SK-N-MC (cell line): ENCODE measurements at regions not wholly inside any gene's neighbourhood (a gene's known extent, or its start where the extent isn't known, plus 50 kb on each side); places are given as distances from the start of the nearest gene placed in this dataset.
"Not testable (repeated sequence)": the region's sequence is repeated elsewhere in the genome, so short reads cannot be mapped to it uniquely, and the experiment has no call there.

Experiments
- DNase-seq: peaks from one replicate; pipeline ENCODE4 v3.0.0-alpha.2; 2011; ENCODE audit warnings: low read depth, low spot score
- H3K27ac ChIP-seq: fragments of 200-600 bp; sonication (generic); 2 replicates; pipeline ENCODE4 v1.5.1; 2016; ENCODE audit warnings: mixed run types
- H3K36me3 ChIP-seq: fragments of 200-600 bp; sonication (generic); 2 replicates; pipeline ENCODE4 v1.6.1; 2017; ENCODE audit warnings: antibody characterized with exemption, low read length, mixed read lengths; ENCODE audit not compliant: insufficient read depth
- H3K4me3 ChIP-seq: fragments of 200-600 bp; sonication (generic); 2 replicates; pipeline ENCODE4 v1.5.1; 2016
- H3K9ac ChIP-seq: fragments of 200-600 bp; sonication (generic); 2 replicates; pipeline ENCODE4 v1.8.0; 2017; ENCODE audit warnings: mixed run types, mixed read lengths; ENCODE audit not compliant: insufficient read length
- H3K9me3 ChIP-seq: fragments of 200-600 bp; sonication (generic); 2 replicates; pipeline ENCODE4 v1.6.1; 2017; ENCODE audit warnings: low read depth, mild to moderate bottlenecking, antibody characterized with exemption, low read length, moderate library complexity, mixed read lengths
- EZH2 ChIP-seq: fragments of 200-600 bp; sonication (generic); IDR thresholded peaks from one replicate; pipeline ENCODE4 v1.6.1; 2017; ENCODE audit warnings: antibody characterized with exemption
- FOXP2 ChIP-seq: optimal IDR thresholded peaks from 2 replicates; pipeline ENCODE3; 2011; ENCODE audit warnings: mild to moderate bottlenecking, moderate library complexity; ENCODE audit not compliant: insufficient read depth; ENCODE audit errors: extremely low read length, control extremely low read depth
- POLR2AphosphoS5 ChIP-seq: IDR thresholded peaks from 2 replicates; pipeline ENCODE4 v1.6.1; 2012; ENCODE audit warnings: mild to moderate bottlenecking, low read depth, low read length, borderline replicate concordance

GRCh38 chr1:29757866-29758780, 521.8 kb downstream of the PTPRU start:
- DNase-seq: no peak
- Histone ChIP-seq H3K27ac (no peak overlapping the region), H3K9ac (no peak overlapping the region), H3K36me3 (no peaks in the 10 kb centered on the region), H3K9me3 (no peaks in the 10 kb centered on the region), H3K4me3 (no peak overlapping the region)
- TF ChIP-seq EZH2: no peak
- TF ChIP-seq POLR2AphosphoS5: no peak
- no peak for TF ChIP-seq FOXP2

DNA sequence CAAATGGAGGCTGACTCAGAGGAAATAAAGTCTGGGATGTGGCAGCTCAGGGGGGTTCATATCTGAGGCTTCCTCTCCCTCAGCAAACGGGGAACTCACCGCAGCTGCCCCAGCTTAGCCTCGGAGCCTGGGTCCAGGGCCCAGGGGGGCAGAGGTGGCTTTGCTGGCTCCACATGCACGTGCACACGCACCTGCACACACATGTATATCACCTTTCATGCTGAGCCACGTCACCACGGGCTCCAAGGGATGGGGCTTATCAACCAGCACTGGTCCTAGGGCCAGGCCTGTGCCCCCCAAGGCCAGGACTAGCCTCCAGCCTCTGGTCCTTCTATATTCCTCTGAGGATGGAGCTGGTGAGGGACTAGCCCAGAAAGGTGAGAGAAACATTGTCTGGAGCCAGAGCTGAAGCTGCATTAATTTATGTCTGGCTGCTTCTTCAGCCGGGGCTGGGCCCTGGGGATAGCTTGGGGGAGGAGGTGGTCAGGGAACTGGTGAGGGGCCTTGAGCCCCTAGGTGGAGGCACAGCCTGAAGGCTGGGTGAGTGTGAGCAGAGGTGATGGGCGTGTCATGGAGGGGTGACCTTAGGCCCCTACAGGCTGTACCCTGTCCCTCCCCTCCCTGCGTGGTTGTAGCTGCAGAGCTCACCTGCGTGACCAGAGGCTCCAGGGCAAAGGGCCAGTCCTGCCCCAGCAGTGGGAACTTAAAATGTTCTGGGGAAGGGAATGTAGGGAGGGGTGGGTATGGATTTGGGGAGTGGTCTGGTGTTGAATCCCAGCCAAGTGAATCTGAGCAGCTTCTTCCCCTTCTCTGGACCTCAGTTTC, 520.8 kb downstream of the PTPRU start:
- no peak overlapping the region for H3K27ac ChIP-seq
- no peak overlapping the region for H3K9ac ChIP-seq
- TF ChIP-seq EZH2: no peak
- TF ChIP-seq FOXP2: no peak
- no peak for TF ChIP-seq POLR2AphosphoS5
- H3K4me3 ChIP-seq: no peak overlapping the region
- H3K9me3 ChIP-seq: no peaks in the 10 kb centered on the region
- DNase-seq: no peak
- no peaks in the 10 kb centered on the region for H3K36me3 ChIP-seq

GRCh38 chr1:29756498-29756897, 520.2 kb downstream of the PTPRU start:
- Histone ChIP-seq H3K36me3 (no peaks in the 10 kb centered on the region), H3K9ac (no peak overlapping the region), H3K9me3 (no peaks in the 10 kb centered on the region), H3K4me3 (no peak overlapping the region), H3K27ac (no peak overlapping the region)
- TF ChIP-seq POLR2AphosphoS5: no peak
- TF ChIP-seq EZH2: no peak
- DNase-seq: no peak

DNA sequence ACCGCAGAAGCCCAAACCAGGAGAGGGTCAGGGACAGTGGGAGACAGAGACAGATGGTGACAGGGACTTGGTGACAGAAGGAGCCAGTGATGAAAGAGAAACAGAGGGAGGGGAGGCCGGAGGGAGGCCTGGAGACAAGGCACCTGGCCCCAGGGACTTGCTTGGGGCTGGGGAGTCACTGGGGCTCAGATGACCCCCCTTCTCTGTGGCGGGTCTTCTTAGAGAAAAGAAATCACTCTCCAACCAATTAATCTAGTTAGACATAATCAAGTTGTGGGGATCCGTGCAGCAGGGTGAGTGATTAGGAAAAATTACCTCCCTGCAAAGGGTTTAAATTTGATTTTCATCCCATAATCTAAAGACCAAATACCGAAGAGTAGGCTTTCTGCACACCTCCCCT, 519.8 kb downstream of the PTPRU start:
- H3K9me3 ChIP-seq: no peaks in the 10 kb centered on the region
- no peak overlapping the region for H3K27ac ChIP-seq
- no peak overlapping the region for H3K9ac ChIP-seq
- no peaks in the 10 kb centered on the region for H3K36me3 ChIP-seq
- TF ChIP-seq POLR2AphosphoS5: no peak
- TF ChIP-seq EZH2: no peak
- TF ChIP-seq FOXP2: no peak
- H3K4me3 ChIP-seq: no peak overlapping the region
- DNase-seq: no peak

GRCh38 chr1:29755412-29756015, 519.2 kb downstream of the PTPRU start:
- not testable (repeated sequence) for H3K9ac ChIP-seq, H3K4me3 ChIP-seq, H3K36me3 ChIP-seq, DNase-seq, H3K9me3 ChIP-seq, H3K27ac ChIP-seq

DNA sequence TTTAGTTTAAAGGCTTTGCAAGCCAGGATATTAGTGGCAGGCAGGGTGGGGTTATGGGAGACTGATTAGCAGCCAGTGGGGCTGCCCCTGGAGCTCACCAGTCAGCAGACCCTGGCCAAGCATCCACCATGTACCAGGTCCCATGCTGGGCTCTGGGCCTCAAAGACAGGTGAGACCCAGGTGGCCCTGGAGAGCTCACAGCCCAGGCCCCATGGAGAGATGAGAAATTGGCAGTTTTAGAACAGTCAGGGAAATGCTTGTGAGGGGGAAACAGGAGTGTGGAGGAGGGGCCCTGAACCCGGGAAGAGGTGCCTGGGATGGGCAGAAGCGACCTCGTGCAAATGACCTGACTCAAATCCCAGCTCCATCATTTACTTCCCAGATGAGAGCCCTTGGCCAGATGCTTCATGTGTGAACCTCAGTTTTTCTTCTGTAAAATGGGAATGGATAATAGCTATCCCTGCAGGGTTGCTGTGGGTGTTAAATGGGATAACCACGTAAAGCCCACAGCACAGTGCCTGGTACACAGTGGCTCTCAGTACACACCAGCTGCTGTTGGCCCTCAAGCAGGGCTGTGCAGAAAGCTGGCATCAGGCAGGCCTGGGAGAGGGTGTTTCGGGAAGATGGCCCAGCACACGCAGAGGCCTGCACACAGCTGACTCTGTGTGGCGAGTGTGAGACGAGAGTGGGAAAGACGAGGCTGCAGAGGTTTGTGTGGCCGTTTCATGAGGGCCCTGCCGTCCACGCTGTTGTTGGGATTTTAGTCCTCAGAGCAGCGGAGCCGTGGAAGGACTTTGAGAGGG, 518.5 kb downstream of the PTPRU start:
- no peak for DNase-seq
- H3K4me3 ChIP-seq: no peak overlapping the region
- no peaks in the 10 kb centered on the region for H3K9me3 ChIP-seq
- no peaks in the 10 kb centered on the region for H3K36me3 ChIP-seq
- no peak overlapping the region for H3K27ac ChIP-seq
- H3K9ac ChIP-seq: no peak overlapping the region
- TF ChIP-seq POLR2AphosphoS5: no peak
- no peak for TF ChIP-seq FOXP2
- TF ChIP-seq EZH2: no peak

GRCh38 chr1:29753771-29754572, 517.6 kb downstream of the PTPRU start:
- no peak for DNase-seq
- Histone ChIP-seq H3K9me3 (no peaks in the 10 kb centered on the region), H3K27ac (no peak overlapping the region), H3K4me3 (no peak overlapping the region), H3K36me3 (no peaks in the 10 kb centered on the region), H3K9ac (no peak overlapping the region)
- no peak for TF ChIP-seq POLR2AphosphoS5
- TF ChIP-seq EZH2: no peak
- no peak for TF ChIP-seq FOXP2

- no peak for DNase-seq
- TF ChIP-seq POLR2AphosphoS5 (no peak), EZH2 (no peak), FOXP2 (no peak)
- H3K27ac ChIP-seq: no peak overlapping the region
Measured at GRCh38 chr1:29753244-29753643, 516.9 kb downstream of the PTPRU start.

More at GRCh38 chr1:29753244-29753643, 516.9 kb downstream of the PTPRU start:
- no peaks in the 10 kb centered on the region for H3K9me3 ChIP-seq
- no peaks in the 10 kb centered on the region for H3K36me3 ChIP-seq
- H3K4me3 ChIP-seq: no peak overlapping the region
- H3K9ac ChIP-seq: no peak overlapping the region
